GM18519 (cell line): ENCODE measurements at regions not wholly inside any gene's neighbourhood (a gene's known extent, or its start where the extent isn't known, plus 50 kb on each side); places are given as distances from the start of the nearest gene placed in this dataset.
"Not testable (repeated sequence)": the region's sequence is repeated elsewhere in the genome, so short reads cannot be mapped to it uniquely, and the experiment has no call there.

Experiments used
- ATAC-seq: cut with Tn5 transposase; IDR thresholded peaks from one replicate; pipeline ENCODE4 v1.9.1; 2021; ENCODE audit warnings: mild to moderate bottlenecking, moderate library complexity; ENCODE audit not compliant: unreplicated experiment, low FRiP score

- ATAC-seq = not testable (repeated sequence)
Observed at GRCh38 chr2:111355823-111356511, 235.3 kb downstream of the BCL2L11 start.

DNA sequence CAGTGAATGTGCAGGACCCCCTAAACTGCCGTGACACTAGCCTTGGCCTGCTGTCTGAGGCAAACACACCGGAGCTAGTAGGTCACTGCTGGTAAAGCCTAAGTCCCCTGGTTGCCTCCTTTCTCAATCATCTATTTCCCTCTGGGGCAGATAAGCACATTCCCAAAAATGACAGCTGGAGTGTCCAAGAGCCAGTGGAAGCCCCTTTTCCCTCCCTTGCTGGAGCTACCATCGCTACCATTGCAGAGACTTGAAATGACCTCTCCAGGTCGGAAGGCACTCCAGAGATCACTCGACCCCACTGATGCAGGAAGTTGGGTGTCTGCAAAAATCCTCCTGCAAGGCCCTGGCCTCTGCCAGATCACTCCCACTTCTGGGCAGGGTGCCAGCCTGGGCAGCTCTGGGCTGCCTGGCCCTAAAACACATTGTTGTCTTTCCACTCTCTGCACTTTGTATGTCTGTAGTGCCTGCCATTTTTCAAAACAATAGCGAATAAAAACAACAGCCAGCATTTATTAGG, 235.9 kb downstream of the BCL2L11 start:
- ATAC-seq = not testable (repeated sequence)

- ATAC-seq = not testable (repeated sequence)
Observed at GRCh38 chr2:111365986-111366640, 245.4 kb downstream of the BCL2L11 start.

DNA sequence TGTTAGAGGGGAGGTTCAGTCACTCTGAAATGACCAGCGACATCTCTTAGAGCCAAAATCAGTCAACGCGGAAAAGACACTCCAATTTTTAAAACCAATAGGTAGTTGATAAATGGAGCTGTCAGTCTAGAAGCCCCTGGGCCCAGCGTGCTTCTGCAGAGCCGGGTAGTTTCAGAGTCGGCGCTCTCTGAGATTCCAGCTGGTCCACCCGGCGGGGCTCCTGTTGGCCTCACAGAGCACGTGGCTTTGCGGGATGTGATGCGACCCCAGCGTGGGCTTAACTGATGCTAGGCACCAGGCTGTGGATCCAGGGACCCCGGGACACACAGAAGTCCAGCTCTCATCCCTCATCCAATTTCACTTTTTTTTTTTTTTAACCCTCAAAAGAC, 245.9 kb downstream of the BCL2L11 start:
- ATAC-seq = not testable (repeated sequence)

DNA sequence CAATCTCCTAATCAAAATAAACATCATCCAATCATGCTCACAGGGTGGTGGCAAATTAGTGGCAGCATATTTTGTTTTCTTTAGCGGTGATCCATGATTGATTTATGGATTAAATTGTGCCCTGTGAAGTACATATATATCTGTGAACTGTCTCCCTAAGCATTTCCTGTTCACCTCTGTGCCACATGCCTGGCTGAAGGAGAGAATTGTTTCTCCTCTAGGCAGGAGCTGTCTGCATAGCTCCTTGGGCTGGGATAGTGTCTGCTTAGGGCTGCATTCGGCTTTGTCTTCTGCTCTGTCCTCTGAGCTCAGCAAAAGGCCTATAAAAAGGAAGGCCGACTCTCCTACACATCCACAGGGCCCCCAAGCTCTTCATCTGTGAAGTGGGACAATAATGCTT, 246.4 kb downstream of the BCL2L11 start:
- ATAC-seq = not testable (repeated sequence)

- ATAC-seq = not testable (repeated sequence)
Observed at GRCh38 chr2:111367871-111368270, 247.2 kb downstream of the BCL2L11 start.

DNA sequence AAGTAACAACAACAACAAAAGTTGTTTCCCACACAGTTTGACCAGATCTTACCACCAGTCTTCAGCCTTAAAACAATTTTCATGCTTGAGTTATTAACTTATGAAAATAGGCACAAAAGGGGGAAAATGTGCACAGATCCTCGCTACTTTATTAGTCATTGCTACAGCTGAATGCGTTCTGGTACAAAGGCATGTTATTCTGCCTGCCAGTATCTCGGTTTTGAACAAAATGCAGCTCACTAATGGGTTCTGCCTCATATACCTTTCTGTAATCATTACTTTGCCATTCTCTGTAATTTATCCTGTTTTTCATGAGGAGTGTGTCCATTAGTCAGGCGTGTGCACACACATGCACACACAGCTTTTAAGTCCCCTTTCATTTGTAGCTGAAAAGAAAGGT, 247.6 kb downstream of the BCL2L11 start:
- peak; percentile 62 for ATAC-seq

- ATAC-seq = not testable (repeated sequence)
Observed at GRCh38 chr2:111373060-111373459, 252.3 kb downstream of the BCL2L11 start.

DNA sequence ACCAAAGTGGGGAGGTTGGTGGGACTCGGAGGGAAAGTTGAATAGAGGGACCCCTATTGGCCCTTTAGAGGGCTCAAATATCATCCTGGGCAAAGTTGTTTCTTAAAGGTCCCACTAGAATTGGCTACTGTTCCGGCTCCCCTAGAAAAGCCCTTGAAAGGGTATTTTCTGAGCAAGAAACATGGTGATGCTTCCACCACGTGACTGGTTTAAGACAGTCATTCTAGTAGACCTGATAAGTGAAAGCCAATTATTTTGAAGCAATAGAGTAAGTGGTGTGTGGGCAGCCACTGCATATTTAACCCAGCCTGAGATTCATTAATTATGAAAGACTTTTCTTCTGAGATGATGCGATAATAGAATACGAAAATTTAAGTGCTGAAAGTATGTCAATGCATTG, 253.3 kb downstream of the BCL2L11 start:
- not testable (repeated sequence) for ATAC-seq

- ATAC-seq = not testable (repeated sequence)
Observed at GRCh38 chr2:111374734-111375133, 254.0 kb downstream of the BCL2L11 start.

DNA sequence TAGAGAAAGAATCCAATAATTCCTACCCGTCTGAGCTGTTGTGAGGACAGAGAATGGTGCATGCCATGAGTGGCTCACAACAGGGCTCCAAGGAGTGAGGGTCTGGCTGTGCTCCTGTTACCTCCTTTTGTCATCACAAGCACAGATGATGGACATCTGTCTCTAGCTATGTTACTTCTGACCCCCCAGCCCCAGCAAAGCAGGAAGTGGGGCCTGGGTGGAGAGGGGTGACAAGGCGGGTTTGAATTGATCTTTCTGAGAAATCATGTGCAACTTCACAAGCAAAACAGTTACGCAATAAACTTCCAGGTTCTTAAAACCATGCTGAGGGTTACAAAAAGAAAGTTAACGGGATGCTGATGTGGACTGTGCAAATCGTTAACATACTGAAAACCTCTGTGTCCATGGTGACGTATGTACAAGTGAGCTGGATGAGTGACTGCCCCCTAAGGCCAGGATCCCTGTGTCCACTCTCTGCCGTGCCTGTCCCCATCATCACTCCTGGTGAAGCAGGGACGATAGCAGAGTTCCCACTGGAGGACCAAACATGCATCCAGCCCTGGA, 254.7 kb downstream of the BCL2L11 start:
- not testable (repeated sequence) for ATAC-seq

GRCh38 chr2:111376272-111376970, 255.7 kb downstream of the BCL2L11 start:
- ATAC-seq = not testable (repeated sequence)

DNA sequence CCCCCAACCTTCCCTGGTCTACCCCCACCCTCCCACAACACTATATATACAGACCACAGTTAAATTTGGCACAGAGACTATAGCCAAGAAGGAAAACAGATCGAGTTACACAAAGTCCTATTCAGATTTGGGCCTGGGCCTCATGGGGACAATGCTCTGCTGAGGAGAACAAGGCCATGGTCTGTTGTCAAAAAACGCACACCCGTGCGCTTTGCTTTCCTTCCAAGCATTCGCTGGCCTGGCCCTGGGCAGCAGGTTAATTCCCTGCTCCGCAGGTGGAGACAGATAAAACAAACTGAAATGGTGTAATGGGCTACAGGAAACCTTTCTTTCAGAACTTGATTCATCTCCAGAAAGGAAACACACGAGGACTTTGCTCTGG, 256.2 kb downstream of the BCL2L11 start:
- not testable (repeated sequence) for ATAC-seq

GRCh38 chr2:111377386-111377959, 256.8 kb downstream of the BCL2L11 start:
- not testable (repeated sequence) for ATAC-seq

GRCh38 chr2:111378348-111378747, 257.6 kb downstream of the BCL2L11 start:
- ATAC-seq = not testable (repeated sequence)

GRCh38 chr2:111380733-111381439, 260.2 kb downstream of the BCL2L11 start:
- not testable (repeated sequence) for ATAC-seq

DNA sequence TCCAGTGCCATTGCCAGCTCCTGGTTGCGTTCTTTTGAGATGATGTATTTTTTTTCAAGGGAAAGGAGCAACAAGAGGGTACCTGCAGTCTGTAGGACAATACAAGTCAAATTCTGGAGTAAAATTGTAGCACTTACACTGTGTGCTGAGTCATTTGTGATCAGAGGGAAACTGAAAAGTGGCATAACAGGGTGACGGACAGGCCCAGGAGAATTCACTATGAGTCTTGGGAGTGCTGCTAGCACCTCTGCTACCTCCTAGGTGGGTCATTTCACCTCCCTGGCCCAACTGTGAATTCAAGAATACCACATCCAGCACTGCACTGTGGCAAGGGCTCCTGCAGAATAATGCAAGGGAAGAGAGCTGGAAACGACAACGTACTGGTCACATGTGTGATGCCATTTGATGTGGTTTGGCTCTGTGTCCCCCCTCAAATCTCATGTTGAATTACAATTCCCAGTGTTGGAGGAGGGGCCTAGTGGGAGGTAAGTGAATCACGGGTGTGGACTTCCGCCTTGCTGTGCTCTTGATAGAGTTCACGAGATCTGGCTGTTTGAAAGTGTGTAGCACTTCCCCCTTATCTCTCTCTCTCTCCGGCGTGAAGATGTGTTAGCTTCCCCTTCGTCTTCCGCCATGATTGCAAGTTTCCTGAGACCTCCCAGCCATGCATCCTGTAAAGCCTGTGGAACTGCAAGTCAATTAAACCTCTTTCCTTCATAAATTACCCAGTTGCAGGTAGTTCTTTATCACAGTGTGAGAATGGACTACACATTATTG, 261.0 kb downstream of the BCL2L11 start:
- ATAC-seq = not testable (repeated sequence)

DNA sequence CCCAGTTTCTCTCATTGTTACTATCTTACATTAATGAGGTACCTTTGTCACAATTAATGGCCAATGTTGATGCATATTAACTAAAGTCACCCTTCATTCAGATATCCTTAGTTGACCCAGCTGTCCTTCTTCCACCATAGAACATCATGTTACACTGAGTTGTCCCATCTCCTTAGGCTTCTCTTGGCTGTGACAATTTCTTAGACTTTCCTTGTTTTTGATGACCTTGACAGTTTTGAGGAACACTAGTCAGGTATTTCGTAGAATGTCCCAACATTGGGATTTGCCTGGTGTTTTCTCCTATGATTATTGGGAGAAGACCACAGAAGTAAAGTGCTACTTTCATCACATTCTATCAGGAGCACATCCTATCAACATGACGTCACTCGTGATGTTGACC, 261.8 kb downstream of the BCL2L11 start:
- ATAC-seq = not testable (repeated sequence)

GRCh38 chr2:111383311-111383710, 262.6 kb downstream of the BCL2L11 start:
- not testable (repeated sequence) for ATAC-seq
